IPS DF 4.7 (cell line): ENCODE measurements at regions not wholly inside any gene's neighbourhood (a gene's known extent, or its start where the extent isn't known, plus 50 kb on each side); places are given as distances from the start of the nearest gene placed in this dataset.
"Not testable (repeated sequence)": the region's sequence is repeated elsewhere in the genome, so short reads cannot be mapped to it uniquely, and the experiment has no call there.

Source experiments
- DNase-seq: peaks from one replicate; pipeline ENCODE4 v3.0.0-alpha.2; 2013; ENCODE audit warnings: low spot score; ENCODE audit errors: extremely low read depth

- no peak for DNase-seq
These were observed 578.7 kb upstream of the USP24 start for GRCh38 chr1:55793856-55794255.

GRCh38 chr1:55792870-55793269, 577.7 kb upstream of the USP24 start:
- no peak for DNase-seq

GRCh38 chr1:55789466-55789865, 574.3 kb upstream of the USP24 start:
- DNase-seq = no peak

DNA sequence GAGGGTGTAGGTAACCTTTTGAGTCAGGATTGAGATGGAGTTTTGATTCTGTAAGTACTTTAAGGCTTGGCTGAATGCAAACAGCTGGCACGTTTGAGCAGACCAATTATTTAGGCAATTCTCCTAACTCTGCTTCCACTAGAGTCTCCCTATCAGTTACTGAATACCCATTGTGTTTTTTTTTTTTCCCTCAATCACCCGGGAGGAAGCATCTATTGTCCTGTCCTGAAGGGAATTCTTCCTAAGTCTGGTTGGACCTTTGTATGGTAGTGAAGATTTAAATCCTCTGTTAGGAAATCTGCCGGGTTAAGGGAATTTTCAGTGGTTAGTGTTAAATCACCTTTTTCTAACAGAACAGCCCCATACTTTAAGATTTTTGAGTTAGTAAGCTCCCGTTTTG, 571.2 kb upstream of the USP24 start:
- no peak for DNase-seq

GRCh38 chr1:55784941-55785450, 569.8 kb upstream of the USP24 start:
- not testable (repeated sequence) for DNase-seq

DNA sequence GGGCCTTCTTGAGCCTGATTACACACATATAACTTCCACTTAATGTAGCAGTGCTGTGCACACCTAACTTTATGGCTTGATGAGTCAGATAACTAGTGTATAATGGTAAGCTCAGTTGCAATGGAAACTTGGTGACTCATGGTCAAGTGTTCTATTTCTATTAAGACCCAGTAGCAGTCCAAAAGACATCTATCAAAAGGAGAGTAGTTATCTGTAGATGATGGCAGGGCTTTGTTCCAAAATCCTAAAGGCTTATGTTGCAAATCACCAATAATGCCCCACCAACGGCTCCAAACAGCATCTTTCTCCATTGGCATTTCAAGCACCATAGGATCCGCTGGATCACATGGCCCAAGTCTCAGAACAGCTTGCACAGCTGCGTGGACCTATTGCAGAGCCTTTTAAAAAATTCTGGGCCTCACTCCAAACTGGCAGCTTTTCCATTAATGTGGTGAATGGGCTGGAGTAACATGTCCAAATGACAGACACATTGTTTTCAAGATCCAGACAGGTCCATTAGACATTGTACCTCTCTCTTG, 566.8 kb upstream of the USP24 start:
- no peak for DNase-seq

GRCh38 chr1:55781003-55781402, 565.8 kb upstream of the USP24 start:
- DNase-seq = no peak

GRCh38 chr1:55777545-55777944, 562.4 kb upstream of the USP24 start:
- DNase-seq = no peak

GRCh38 chr1:55775007-55775406, 559.8 kb upstream of the USP24 start:
- DNase-seq = no peak

DNA sequence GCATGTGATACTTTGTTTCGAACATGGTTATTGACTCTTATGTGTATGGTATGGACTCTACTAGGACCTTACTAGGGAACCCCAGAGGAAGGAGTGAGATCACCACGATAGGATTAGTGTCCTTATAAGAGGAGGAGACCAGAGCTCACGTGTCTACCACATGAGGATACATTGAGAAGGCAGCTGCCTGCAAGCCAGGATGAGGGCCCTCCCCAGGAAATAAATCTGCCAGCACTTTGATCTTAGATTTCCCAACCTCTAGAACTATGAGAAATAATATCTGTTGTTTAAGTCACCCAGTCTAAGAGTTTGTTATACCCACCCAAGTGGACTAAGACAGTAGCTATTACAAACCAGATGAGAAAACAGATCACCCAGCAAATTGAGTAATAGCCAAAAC, 559.3 kb upstream of the USP24 start:
- no peak for DNase-seq

DNA sequence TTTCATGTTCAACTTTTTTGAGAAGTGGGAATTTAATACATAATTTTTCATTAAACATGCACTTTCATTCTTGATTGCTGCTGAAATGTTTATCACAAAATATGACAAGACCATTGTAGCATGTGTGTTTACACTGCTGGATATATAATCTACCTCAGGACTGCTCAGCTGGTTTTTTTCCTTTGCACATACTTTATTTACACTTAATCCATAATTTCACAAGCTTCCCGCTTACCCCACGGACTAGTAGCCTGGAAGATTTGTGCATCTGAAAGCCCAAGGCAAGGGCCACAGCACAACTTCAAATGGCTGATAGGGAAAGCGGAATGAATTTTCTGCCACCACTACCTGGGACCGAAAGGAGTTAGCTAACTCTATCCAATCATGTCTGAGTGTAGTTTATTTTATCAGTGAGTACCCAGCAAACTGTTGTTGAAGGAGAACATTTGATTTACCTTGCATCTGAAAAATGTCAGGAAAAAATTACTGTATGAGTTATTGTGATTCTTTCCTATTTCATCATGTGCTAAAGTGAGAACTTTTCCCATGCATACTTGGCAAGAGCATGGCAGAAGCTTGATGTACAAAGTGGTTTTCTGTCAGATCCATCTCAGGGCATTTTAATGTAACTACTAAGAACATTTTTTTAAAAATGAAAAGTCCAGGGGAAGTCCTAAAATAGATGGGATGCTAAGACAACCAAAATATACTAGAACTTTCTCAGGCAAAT, 558.2 kb upstream of the USP24 start:
- no peak for DNase-seq

- no peak for DNase-seq
These were observed 553.3 kb upstream of the USP24 start for GRCh38 chr1:55768327-55768952.

- DNase-seq = no peak
These were observed 552.0 kb upstream of the USP24 start for GRCh38 chr1:55767171-55767570.

GRCh38 chr1:55765505-55765904, 550.3 kb upstream of the USP24 start:
- not testable (repeated sequence) for DNase-seq

- no peak for DNase-seq
These were observed 536.6 kb upstream of the USP24 start for GRCh38 chr1:55751776-55752175.

GRCh38 chr1:55750628-55750995, 535.4 kb upstream of the USP24 start:
- DNase-seq = no peak

- no peak for DNase-seq
These were observed 534.9 kb upstream of the USP24 start for GRCh38 chr1:55749975-55750627.

GRCh38 chr1:55747408-55747841, 532.3 kb upstream of the USP24 start:
- no peak for DNase-seq

DNA sequence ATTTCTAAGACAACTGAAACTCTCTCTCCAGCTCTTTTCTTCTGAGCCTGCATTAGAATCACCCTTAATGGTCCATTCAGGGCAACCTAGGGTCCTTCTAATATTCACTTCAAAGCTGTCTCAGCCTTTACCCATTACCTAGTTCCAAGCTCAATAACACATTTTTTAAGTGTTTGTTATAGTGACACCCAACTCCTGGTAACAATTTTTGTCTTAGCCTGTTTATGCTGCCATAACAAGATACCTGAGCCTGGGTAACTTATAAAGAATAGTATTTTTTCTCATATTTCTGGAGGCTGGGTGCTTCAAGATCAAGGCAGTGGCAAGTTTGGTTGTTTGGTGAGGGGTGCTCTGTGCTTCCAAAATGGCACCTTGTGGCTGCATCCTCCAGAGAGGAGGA, 531.5 kb upstream of the USP24 start:
- no peak for DNase-seq

DNA sequence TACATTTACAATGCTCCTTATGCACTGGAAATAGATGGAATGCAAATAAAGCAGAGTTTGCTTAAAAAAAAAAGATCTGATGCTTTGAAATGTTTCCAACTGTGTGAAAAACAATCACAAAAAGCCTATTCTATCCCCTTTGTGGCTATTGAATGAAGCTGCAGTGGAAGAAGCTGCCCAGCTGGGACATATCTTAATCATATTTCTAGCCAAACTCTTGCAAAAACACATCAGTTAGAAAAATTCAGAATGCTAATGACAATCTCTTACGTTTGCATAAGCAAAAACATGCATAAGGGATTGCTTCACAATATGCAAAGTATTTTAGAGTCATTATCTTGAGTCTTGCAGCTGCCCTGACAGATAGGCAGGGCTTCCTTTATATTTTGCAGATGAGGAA, 526.4 kb upstream of the USP24 start:
- no peak for DNase-seq

DNA sequence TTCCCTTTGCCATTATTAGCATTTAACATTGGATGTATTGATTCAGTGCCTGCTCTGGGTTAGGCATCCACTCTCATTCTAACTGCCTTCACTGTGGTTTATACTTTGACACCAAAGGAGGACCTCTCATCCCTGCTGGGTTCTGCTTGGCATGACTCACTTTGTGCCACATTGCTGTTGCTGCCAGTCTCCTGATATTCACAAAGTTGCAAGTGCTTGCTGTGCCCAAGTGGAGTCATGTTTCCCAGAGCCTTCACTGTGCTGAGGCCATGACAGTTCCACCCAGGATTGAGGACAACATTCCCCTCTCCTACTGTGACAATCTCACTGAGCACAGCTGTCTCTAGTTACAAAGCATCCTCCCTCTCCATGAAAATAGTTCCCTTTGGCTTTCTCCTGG, 519.9 kb upstream of the USP24 start:
- no peak for DNase-seq

- DNase-seq = no peak
These were observed 511.8 kb upstream of the USP24 start for GRCh38 chr1:55726994-55727393.
